WTC11 (cell line): ENCODE measurements at regions not wholly inside any gene's neighbourhood (a gene's known extent, or its start where the extent isn't known, plus 50 kb on each side); places are given as distances from the start of the nearest gene placed in this dataset.

Source experiments
- ATAC-seq: fragments of 200-7000 bp; cut with Tn5 transposase; 2 replicates; pipeline ENCODE4 v1.10.0; 2021; ENCODE audit warnings: mild to moderate bottlenecking, moderate library complexity
- CTCF ChIA-PET: fragments of 300-600 bp; sonication (Branson Sonifier 250); formaldehyde crosslinking; loops from one replicate; lab custom pipeline; 2021; ENCODE audit warnings: antibody characterized with exemption; lab: Charles Lee
- POLR2A ChIA-PET: fragments of 350-600 bp; sonication (Branson Sonifier 250); formaldehyde crosslinking; loops from one replicate; lab custom pipeline; 2021; ENCODE audit warnings: antibody characterized with exemption; lab: Charles Lee
- DNase-seq: peaks from one replicate; pipeline ENCODE4 v3.0.0; 2021; ENCODE audit warnings: low spot score
- H3K27ac Mint-ChIP-seq: 2 replicates; pipeline ENCODE4 v1.8.0; 2021; ENCODE audit warnings: mixed read lengths
- H3K27me3 Mint-ChIP-seq: 2 replicates; pipeline ENCODE4 v1.8.0; 2021; ENCODE audit warnings: low read depth, mild to moderate bottlenecking, moderate library complexity, mixed read lengths
- H3K36me3 Mint-ChIP-seq: 2 replicates; pipeline ENCODE4 v1.8.0; 2021; ENCODE audit warnings: mixed read lengths
- H3K4me1 Mint-ChIP-seq: 2 replicates; pipeline ENCODE4 v1.8.0; 2022; ENCODE audit warnings: mixed read lengths
- H3K4me3 Mint-ChIP-seq: 2 replicates; pipeline ENCODE4 v1.8.0; 2021; ENCODE audit warnings: mild to moderate bottlenecking, moderate library complexity, mixed read lengths
- H3K9me3 Mint-ChIP-seq: 2 replicates; pipeline ENCODE4 v1.8.0; 2021; ENCODE audit warnings: mixed read lengths
- AR ChIP-seq: fragments of 250-450 bp; sonication (Bioruptor Pico); IDR thresholded peaks from 2 replicates; pipeline ENCODE4 v1.9.0; 2021; ENCODE audit warnings: mild to moderate bottlenecking
- ARID4B ChIP-seq: sonication (generic); formaldehyde crosslinking; IDR thresholded peaks from 2 replicates; pipeline ENCODE4 v1.8.0; 2023; ENCODE audit warnings: missing genetic modification reagents, mild to moderate bottlenecking, borderline replicate concordance
- ATF3 ChIP-seq: sonication (generic); formaldehyde crosslinking; conservative IDR thresholded peaks from 2 replicates; pipeline ENCODE4 v1.8.1; 2022; ENCODE audit warnings: mild to moderate bottlenecking, missing genetic modification reagents
- FOXK1 ChIP-seq: sonication (generic); formaldehyde crosslinking; IDR thresholded peaks from 2 replicates; pipeline ENCODE4 v1.8.0; 2022; ENCODE audit warnings: mild to moderate bottlenecking, moderate library complexity, missing genetic modification reagents
- GABPB1 ChIP-seq: sonication (generic); formaldehyde crosslinking; IDR thresholded peaks from 2 replicates; pipeline ENCODE4 v1.8.1; 2023; ENCODE audit warnings: mild to moderate bottlenecking, missing genetic modification reagents
- GTF2I ChIP-seq: fragments of 250-450 bp; sonication (Bioruptor Pico); conservative IDR thresholded peaks from 2 replicates; pipeline ENCODE4 v1.4.0; 2021; ENCODE audit warnings: mild to moderate bottlenecking
- IRF2 ChIP-seq: sonication (generic); formaldehyde crosslinking; IDR thresholded peaks from 2 replicates; pipeline ENCODE4 v1.8.0; 2022; ENCODE audit warnings: low read depth, missing genetic modification reagents, borderline replicate concordance
- SMAD4 ChIP-seq: sonication (generic); formaldehyde crosslinking; IDR thresholded peaks from 2 replicates; pipeline ENCODE4 v1.8.0; 2022; ENCODE audit warnings: mild to moderate bottlenecking, missing genetic modification reagents
- SP1 ChIP-seq: sonication (generic); formaldehyde crosslinking; conservative IDR thresholded peaks from 2 replicates; pipeline ENCODE4 v1.8.1; 2022; ENCODE audit warnings: missing genetic modification reagents
- TEAD1 ChIP-seq: sonication (generic); formaldehyde crosslinking; IDR thresholded peaks from 2 replicates; pipeline ENCODE4 v1.8.0; 2022; ENCODE audit warnings: mild to moderate bottlenecking, missing genetic modification reagents
- TP53 ChIP-seq: sonication (generic); formaldehyde crosslinking; IDR thresholded peaks from 2 replicates; pipeline ENCODE4 v1.8.1; 2023; ENCODE audit warnings: mild to moderate bottlenecking, missing genetic modification reagents
- ZNF532 ChIP-seq: fragments of 250-450 bp; sonication (Bioruptor Pico); IDR thresholded peaks from 2 replicates; pipeline ENCODE4 v1.9.0; 2021; ENCODE audit warnings: mild to moderate bottlenecking, borderline replicate concordance
- TF ChIP-seq, protein P1 (sequence below): sonication (generic); formaldehyde crosslinking; IDR thresholded peaks from 2 replicates; pipeline ENCODE4 v1.8.1; 2022; ENCODE audit warnings: low read depth, mild to moderate bottlenecking, moderate library complexity, missing genetic modification reagents, borderline replicate concordance

DNA sequence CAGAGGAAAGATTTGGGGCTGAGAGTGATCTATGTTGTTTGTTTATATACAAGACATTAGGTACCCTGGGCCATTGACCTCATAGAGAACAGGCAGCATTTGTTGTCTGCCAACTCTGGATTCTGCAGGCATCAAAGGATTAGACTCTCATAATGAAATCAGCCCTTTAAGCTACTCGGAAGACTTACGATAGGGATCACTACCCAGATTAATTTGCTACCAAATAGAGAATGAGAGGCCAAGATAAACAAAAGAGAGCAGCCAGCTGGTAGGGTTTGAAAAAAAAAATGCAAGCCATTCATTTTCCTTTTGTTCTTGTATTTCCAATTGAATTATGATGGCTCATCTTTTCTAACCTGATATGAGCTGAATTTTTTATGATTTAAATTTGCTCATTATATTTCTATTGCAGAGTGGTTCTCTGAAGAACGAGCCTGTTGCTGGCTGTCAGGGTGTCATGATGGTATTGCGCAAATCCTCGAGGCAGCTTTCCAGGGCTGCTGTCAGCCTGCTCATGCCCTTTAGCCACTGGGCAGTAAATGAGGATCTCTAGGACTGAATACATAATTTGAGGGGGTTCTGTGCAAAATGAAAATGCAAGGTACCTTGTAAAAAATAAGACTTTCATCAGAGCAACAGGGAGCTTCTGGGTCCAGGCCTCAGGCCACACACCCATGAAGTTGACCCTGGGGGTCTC lies 116.4 kb upstream of the KCNJ15 start:
- ChIA-PET POLR2A (no interaction called here), CTCF (interaction anchor here (0.6 to 1.5 kb wide), 4 partner anchors 13 to 440 kb away, joined by 3 read pairs; no protein-coding TSS in a partner anchor)
- Mint-ChIP-seq H3K27me3 (no peaks in the 10 kb centered on the region; the same call in none of the 2 replicates), H3K4me1 (peaks cover 7% of the 10 kb centered on the region; the same call in 1 of the 2 replicates), H3K27ac (no peak overlapping the region), H3K36me3 (peaks cover 4% of the 10 kb centered on the region; the same call in 1 of the 2 replicates), H3K9me3 (peaks cover 36% of the 10 kb centered on the region), H3K4me3 (no peak overlapping the region)
- no peak for DNase-seq
- no peak for ATAC-seq
- TF ChIP-seq ARID4B: no peak
- no peak for TF ChIP-seq TP53 (CRISPR knock-in tag)
- no peak for TF ChIP-seq SMAD4 (CRISPR knock-in tag)
- TF ChIP-seq, protein P1, sequence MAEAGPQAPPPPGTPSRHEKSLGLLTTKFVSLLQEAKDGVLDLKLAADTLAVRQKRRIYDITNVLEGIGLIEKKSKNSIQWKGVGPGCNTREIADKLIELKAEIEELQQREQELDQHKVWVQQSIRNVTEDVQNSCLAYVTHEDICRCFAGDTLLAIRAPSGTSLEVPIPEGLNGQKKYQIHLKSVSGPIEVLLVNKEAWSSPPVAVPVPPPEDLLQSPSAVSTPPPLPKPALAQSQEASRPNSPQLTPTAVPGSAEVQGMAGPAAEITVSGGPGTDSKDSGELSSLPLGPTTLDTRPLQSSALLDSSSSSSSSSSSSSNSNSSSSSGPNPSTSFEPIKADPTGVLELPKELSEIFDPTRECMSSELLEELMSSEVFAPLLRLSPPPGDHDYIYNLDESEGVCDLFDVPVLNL: no peak
- no peak for TF ChIP-seq ZNF532 (CRISPR knock-in tag)
- no peak for TF ChIP-seq SP1 (CRISPR knock-in tag)

DNA sequence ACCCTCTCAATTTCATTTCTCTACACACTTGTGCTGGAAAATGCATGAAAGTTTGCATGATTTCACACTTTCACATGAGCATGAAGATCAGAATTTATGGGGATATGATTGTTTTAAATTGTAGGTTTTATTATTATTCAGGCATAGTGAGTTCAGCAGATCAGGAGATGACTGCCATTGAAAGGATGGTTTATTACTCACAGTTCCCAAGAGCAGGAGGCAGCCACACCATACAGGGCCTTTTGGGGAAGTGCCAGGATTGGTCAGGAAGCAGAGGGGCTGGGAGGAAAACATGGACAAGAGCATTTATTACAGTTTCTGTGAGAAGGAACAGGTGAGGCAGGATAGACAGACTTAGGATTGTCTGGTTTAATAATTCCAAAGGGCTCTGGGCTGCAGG lies 114.6 kb upstream of the KCNJ15 start:
- POLR2A ChIA-PET: no interaction called here
- DNase-seq: no peak
- H3K4me3 Mint-ChIP-seq: no peak overlapping the region
- no peaks in the 10 kb centered on the region; the same call in none of the 2 replicates for H3K27me3 Mint-ChIP-seq
- peaks cover 7% of the 10 kb centered on the region for H3K36me3 Mint-ChIP-seq
- no peak overlapping the region for H3K27ac Mint-ChIP-seq
- TF ChIP-seq GABPB1 (CRISPR knock-in tag): no peak
- TF ChIP-seq ATF3 (CRISPR knock-in tag): no peak
- TF ChIP-seq AR (CRISPR knock-in tag): no peak
- no peak for TF ChIP-seq GTF2I (CRISPR knock-in tag)
- TF ChIP-seq TEAD1 (CRISPR knock-in tag): no peak
- no peak for TF ChIP-seq IRF2 (CRISPR knock-in tag)
- no peak for TF ChIP-seq FOXK1 (CRISPR knock-in tag)
- CTCF ChIA-PET: no interaction called here
- no peak for ATAC-seq
- H3K9me3 Mint-ChIP-seq: peaks cover 38% of the 10 kb centered on the region
- H3K4me1 Mint-ChIP-seq: peaks cover 7% of the 10 kb centered on the region; the same call in 1 of the 2 replicates
